ENCODE measurements at regions not wholly inside any gene's neighbourhood (a gene's known extent, or its start where the extent isn't known, plus 50 kb on each side); places are given as distances from the start of the nearest gene placed in this dataset.

- in situ Hi-C loops (cut with HindIII; ENCODE audit: extremely low pct_ligation_motif_present, low pct_unique_long_range_greater_than_20kb) = no loop called here
- BruUV-seq (replicated peaks) = no TSS peak
- Histone ChIP-seq H3K9me3 (ENCODE audit: low read length) (no peaks in the 10 kb centered on the region), H2AFZ (ENCODE audit: low read length) (no peak overlapping the region), H3K4me1 (ENCODE audit: insufficient read depth, low read length) (no peaks in the 10 kb centered on the region), H4K20me1 (ENCODE audit: insufficient read depth, low read length) (no peaks in the 10 kb centered on the region), H3K27me3 (ENCODE audit: control insufficient read depth in 1 of 2, insufficient read depth in 2 of 2, low read length in 2 of 2) (no peaks in the 10 kb centered on the region), H3K27ac (ENCODE audit: extremely low read length, insufficient read depth, low read length) (no peak overlapping the region), H3K36me3 (replicated peaks in 1 of 2; ENCODE audit: control insufficient read depth in 1 of 2, insufficient read depth in 2 of 2, low read length in 2 of 2) (no peaks in the 10 kb centered on the region), H3K4me2 (ENCODE audit: low read depth, low read length) (no peak overlapping the region), H3K79me2 (ENCODE audit: insufficient read depth, low read length) (no peaks in the 10 kb centered on the region), H3K9ac (ENCODE audit: insufficient read depth, low read depth, low read length) (no peak overlapping the region), H3K4me3 (replicated peaks in 1 of 3; ENCODE audit: insufficient read depth in 1 of 3, low read depth in 2 of 3, low read length in 3 of 3) (no peak overlapping the region)
- CTCF ChIA-PET (ENCODE audit: low intra/inter-chr PET ratio, low total read pairs) = no interaction called here
- DNase-seq (ENCODE audit: low spot score) (no peak), FAIRE-seq (no peak), ATAC-seq (no peak)
- POLR2A ChIA-PET = no interaction called here
- WGBS (ENCODE audit: low lambda C conversion rate) = 50% methylated on average over 2 of the region's 2 CpGs
- TF ChIP-seq FOSL1 (CRISPR knock-in tag; IDR thresholded peaks at IDR 0.05; ENCODE audit: borderline replicate concordance) = no peak
- no peak for TF ChIP-seq SOX13 (IDR thresholded peaks at IDR 0.05)
- TF ChIP-seq SOX13 (CRISPR knock-in tag; conservative IDR thresholded peaks at IDR 0.05 in 1 of 2, IDR thresholded peaks at IDR 0.05 in 1 of 2) = no peak
- TF ChIP-seq SNRNP70 (IDR thresholded peaks at IDR 0.05; ENCODE audit: low read depth, low read length) = no peak
- TF ChIP-seq PAXIP1 (CRISPR knock-in tag; conservative IDR thresholded peaks at IDR 0.05) = no peak
- no peak for TF ChIP-seq NR0B2 (CRISPR knock-in tag; IDR thresholded peaks at IDR 0.05)
- no peak for TF ChIP-seq KLF6 (CRISPR knock-in tag; IDR thresholded peaks at IDR 0.05)
- intact Hi-C loops (cut with micrococcal nuclease; ENCODE audit: unreplicated experiment) = no loop called here
Measured at GRCh38 chr6:48979806-48980205, 483.2 kb downstream of the MMUT start.
